ENCODE measurements at regions not wholly inside any gene's neighbourhood (a gene's known extent, or its start where the extent isn't known, plus 50 kb on each side); places are given as distances from the start of the nearest gene placed in this dataset.

DNA sequence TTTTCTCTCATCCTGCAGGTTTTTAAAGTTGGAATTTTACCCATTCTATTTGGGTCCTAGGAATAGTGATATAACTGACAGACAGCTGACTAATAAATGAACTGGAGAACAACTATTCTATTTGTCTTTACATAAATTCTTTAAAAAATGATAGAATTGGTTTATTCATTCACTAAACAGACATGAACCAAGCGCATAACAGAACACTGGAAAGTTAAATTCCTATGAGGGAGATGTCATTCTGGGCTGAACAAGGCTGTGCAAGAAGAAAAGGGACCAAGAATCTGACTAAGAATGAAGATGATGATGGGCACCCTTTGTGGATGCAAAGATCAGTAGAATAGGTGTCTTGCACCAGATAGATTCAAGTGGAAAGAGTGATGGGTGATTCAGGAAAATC lies 256.3 kb upstream of the SASH1 start:
- no peak overlapping the region for H3K4me2 ChIP-seq (ENCODE audit: low read length)
- no peak for DNase-seq
- H3K9me3 ChIP-seq (ENCODE audit: low read length): no peaks in the 10 kb centered on the region
- no peak overlapping the region for H3K4me3 ChIP-seq (ENCODE audit: low read length)
- H3K79me2 ChIP-seq (ENCODE audit: low read length): no peaks in the 10 kb centered on the region
- CTCF ChIA-PET: no interaction called here
- BruUV-seq (replicated peaks): no TSS peak
- POLR2A ChIA-PET (ENCODE audit: unreplicated experiment): no interaction called here
- no peak for ATAC-seq
- no peak overlapping the region for H3K9ac ChIP-seq (ENCODE audit: low read length)
- no peak for TF ChIP-seq EZH2phosphoT487 (IDR thresholded peaks at IDR 0.05; ENCODE audit: borderline replicate concordance, low read length)
- TF ChIP-seq EZH2 (IDR thresholded peaks at IDR 0.05; ENCODE audit: low read length, unreplicated experiment): no peak
- TF ChIP-seq, protein P1, sequence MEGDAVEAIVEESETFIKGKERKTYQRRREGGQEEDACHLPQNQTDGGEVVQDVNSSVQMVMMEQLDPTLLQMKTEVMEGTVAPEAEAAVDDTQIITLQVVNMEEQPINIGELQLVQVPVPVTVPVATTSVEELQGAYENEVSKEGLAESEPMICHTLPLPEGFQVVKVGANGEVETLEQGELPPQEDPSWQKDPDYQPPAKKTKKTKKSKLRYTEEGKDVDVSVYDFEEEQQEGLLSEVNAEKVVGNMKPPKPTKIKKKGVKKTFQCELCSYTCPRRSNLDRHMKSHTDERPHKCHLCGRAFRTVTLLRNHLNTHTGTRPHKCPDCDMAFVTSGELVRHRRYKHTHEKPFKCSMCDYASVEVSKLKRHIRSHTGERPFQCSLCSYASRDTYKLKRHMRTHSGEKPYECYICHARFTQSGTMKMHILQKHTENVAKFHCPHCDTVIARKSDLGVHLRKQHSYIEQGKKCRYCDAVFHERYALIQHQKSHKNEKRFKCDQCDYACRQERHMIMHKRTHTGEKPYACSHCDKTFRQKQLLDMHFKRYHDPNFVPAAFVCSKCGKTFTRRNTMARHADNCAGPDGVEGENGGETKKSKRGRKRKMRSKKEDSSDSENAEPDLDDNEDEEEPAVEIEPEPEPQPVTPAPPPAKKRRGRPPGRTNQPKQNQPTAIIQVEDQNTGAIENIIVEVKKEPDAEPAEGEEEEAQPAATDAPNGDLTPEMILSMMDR (conservative IDR thresholded peaks at IDR 0.05; ENCODE audit: low read depth, low read length): no peak
- peaks cover 6% of the 10 kb centered on the region; the same call in 1 of the 2 replicates for H3K4me1 ChIP-seq (ENCODE audit: insufficient read depth, low read length)
- no peaks in the 10 kb centered on the region for H4K20me1 ChIP-seq (ENCODE audit: low read length)
- no peak overlapping the region for H3K27ac ChIP-seq (ENCODE audit: low read length)
- no peaks in the 10 kb centered on the region for H3K36me3 ChIP-seq (ENCODE audit: low read depth, low read length)
- intact Hi-C loops (cut with micrococcal nuclease): loop anchor here (5.0 kb wide), 2 partner anchors 46 to 114 kb away; no protein-coding TSS in a partner anchor
- no peaks in the 10 kb centered on the region for H3K9me2 ChIP-seq (replicated peaks; ENCODE audit: low read length)
- H3K27me3 ChIP-seq (ENCODE audit: low read length): no peaks in the 10 kb centered on the region
- no peaks in the 10 kb centered on the region for H3F3A ChIP-seq (ENCODE audit: low read length, unreplicated experiment)
- H2AFZ ChIP-seq (ENCODE audit: low read length): no peak overlapping the region

DNA sequence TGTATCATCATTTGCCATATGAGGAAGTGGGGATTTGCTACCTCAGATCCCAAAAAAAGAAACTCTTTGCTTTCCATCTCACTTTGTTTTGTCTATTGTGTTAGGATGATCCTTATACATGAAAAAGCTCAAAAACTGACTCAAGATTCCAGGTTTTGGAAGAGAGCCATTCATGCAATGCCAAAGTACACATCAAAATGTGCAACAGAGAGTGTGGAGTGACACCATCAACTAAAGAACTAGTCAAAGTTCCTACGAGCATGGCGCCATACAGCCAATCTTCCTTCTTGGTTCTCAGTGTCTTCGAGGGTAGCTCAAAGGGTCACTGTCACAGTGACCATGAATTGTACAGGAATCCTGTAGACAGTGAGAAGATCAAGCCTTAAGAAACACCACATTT lies 255.8 kb upstream of the SASH1 start:
- ATAC-seq (peak; percentile 50), DNase-seq (peak; percentile 15)
- H3K9me2 ChIP-seq (replicated peaks; ENCODE audit: low read length): no peaks in the 10 kb centered on the region
- BruUV-seq (replicated peaks): no TSS peak
- H3K27ac ChIP-seq (ENCODE audit: low read length): no peak overlapping the region
- H3K4me1 ChIP-seq (ENCODE audit: insufficient read depth, low read length): peaks cover 6% of the 10 kb centered on the region; the same call in 1 of the 2 replicates
- no peak overlapping the region for H2AFZ ChIP-seq (ENCODE audit: low read length)
- ChIA-PET POLR2A (ENCODE audit: unreplicated experiment) (no interaction called here), CTCF (no interaction called here)
- no peaks in the 10 kb centered on the region for H3F3A ChIP-seq (ENCODE audit: low read length, unreplicated experiment)
- H3K36me3 ChIP-seq (ENCODE audit: low read depth, low read length): no peaks in the 10 kb centered on the region
- no peaks in the 10 kb centered on the region for H3K27me3 ChIP-seq (ENCODE audit: low read length)
- H4K20me1 ChIP-seq (ENCODE audit: low read length): no peaks in the 10 kb centered on the region
- intact Hi-C loops (cut with micrococcal nuclease): loop anchor here (5.0 kb wide), 2 partner anchors 45 to 115 kb away; no protein-coding TSS in a partner anchor
- H3K4me2 ChIP-seq (ENCODE audit: low read length): peak overlapping the region; percentile 29; the same call in 1 of the 2 replicates
- no peaks in the 10 kb centered on the region for H3K9me3 ChIP-seq (ENCODE audit: low read length)
- H3K79me2 ChIP-seq (ENCODE audit: low read length): no peaks in the 10 kb centered on the region
- no peak overlapping the region for H3K4me3 ChIP-seq (ENCODE audit: low read length)
- TF ChIP-seq EZH2 (IDR thresholded peaks at IDR 0.05; ENCODE audit: low read length, unreplicated experiment): no peak
- TF ChIP-seq, protein P1 (conservative IDR thresholded peaks at IDR 0.05; ENCODE audit: low read depth, low read length): no peak
- no peak for TF ChIP-seq EZH2phosphoT487 (IDR thresholded peaks at IDR 0.05; ENCODE audit: borderline replicate concordance, low read length)
- H3K9ac ChIP-seq (ENCODE audit: low read length): no peak overlapping the region

DNA sequence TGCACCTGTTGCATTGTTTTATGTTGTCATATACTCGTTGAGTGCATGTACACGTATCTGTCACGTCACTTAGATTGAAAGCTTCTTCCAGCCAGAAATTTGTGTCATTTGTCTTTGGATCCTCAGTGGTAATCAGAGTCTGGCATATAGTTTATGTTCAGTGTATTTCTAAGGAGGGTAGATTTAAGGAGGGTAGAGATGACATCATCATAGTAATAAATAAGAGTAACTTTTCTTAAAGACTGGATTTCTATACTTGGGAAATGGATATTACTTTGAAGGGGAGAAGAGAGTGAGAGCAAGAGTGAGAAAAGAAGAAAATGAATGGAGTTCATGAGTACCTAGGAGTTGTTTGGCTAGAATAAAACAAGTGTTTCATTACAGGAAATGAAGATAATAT lies 255.0 kb upstream of the SASH1 start:
- Histone ChIP-seq H3K4me2 (ENCODE audit: low read length) (no peak overlapping the region), H3K9me3 (ENCODE audit: low read length) (no peaks in the 10 kb centered on the region), H3K36me3 (ENCODE audit: low read depth, low read length) (no peaks in the 10 kb centered on the region), H3K4me3 (ENCODE audit: low read length) (no peak overlapping the region), H4K20me1 (ENCODE audit: low read length) (no peaks in the 10 kb centered on the region), H3K4me1 (ENCODE audit: insufficient read depth, low read length) (peaks cover 6% of the 10 kb centered on the region; the same call in 1 of the 2 replicates), H3K9ac (ENCODE audit: low read length) (no peak overlapping the region), H3K9me2 (replicated peaks; ENCODE audit: low read length) (no peaks in the 10 kb centered on the region), H3K79me2 (ENCODE audit: low read length) (no peaks in the 10 kb centered on the region), H3F3A (ENCODE audit: low read length, unreplicated experiment) (no peaks in the 10 kb centered on the region), H2AFZ (ENCODE audit: low read length) (no peak overlapping the region), H3K27me3 (ENCODE audit: low read length) (no peaks in the 10 kb centered on the region), H3K27ac (ENCODE audit: low read length) (no peak overlapping the region)
- ChIA-PET POLR2A (ENCODE audit: unreplicated experiment) (no interaction called here), CTCF (no interaction called here)
- ATAC-seq: no peak
- no TSS peak for BruUV-seq (replicated peaks)
- no peak for DNase-seq
- intact Hi-C loops (cut with micrococcal nuclease): loop anchor here (5.0 kb wide), 2 partner anchors 45 to 115 kb away; no protein-coding TSS in a partner anchor
- TF ChIP-seq EZH2 (IDR thresholded peaks at IDR 0.05; ENCODE audit: low read length, unreplicated experiment) (no peak), EZH2phosphoT487 (IDR thresholded peaks at IDR 0.05; ENCODE audit: borderline replicate concordance, low read length) (no peak)
- TF ChIP-seq, protein P1 (conservative IDR thresholded peaks at IDR 0.05; ENCODE audit: low read depth, low read length): no peak

Measured in PC-3 (cell line).